Trophoblast cell (in vitro differentiated cells and primary cell): ENCODE measurements at regions not wholly inside any gene's neighbourhood (a gene's known extent, or its start where the extent isn't known, plus 50 kb on each side); places are given as distances from the start of the nearest gene placed in this dataset.

Source experiments
- DNase-seq, 2 donors: peaks; one replicate each; pipeline ENCODE4 v3.0.0-alpha.2; 2016
- H2AFZ ChIP-seq: 2 replicates; pipeline ENCODE4 v1.6.1; 2013; ENCODE audit warnings: low read length, moderate library complexity, mild to moderate bottlenecking; ENCODE audit not compliant: insufficient read depth, poor library complexity
- H2AK5ac ChIP-seq: 2 replicates; pipeline ENCODE4 v1.6.1; 2013; ENCODE audit warnings: mild to moderate bottlenecking, low read length
- H2BK120ac ChIP-seq: 2 replicates; pipeline ENCODE4 v1.6.1; 2013; ENCODE audit warnings: low read length, mild to moderate bottlenecking, moderate library complexity; ENCODE audit not compliant: insufficient read depth, poor library complexity
- H2BK12ac ChIP-seq: 2 replicates; pipeline ENCODE4 v1.6.1; 2013; ENCODE audit warnings: mild to moderate bottlenecking, low read length, moderate library complexity
- H2BK5ac ChIP-seq: 2 replicates; pipeline ENCODE4 v1.6.1; 2013; ENCODE audit warnings: low read length, low read depth, moderate library complexity, mild to moderate bottlenecking; ENCODE audit not compliant: poor library complexity
- H3K14ac ChIP-seq: 2 replicates; pipeline ENCODE4 v1.6.1; 2013; ENCODE audit warnings: mild to moderate bottlenecking, low read length
- H3K18ac ChIP-seq: 2 replicates; pipeline ENCODE4 v1.6.1; 2013; ENCODE audit warnings: mild to moderate bottlenecking, low read length
- H3K23ac ChIP-seq: 2 replicates; pipeline ENCODE4 v1.6.1; 2013; ENCODE audit warnings: low read length
- H3K27ac ChIP-seq: 2 replicates; pipeline ENCODE4 v1.5.1; 2013; ENCODE audit warnings: low read depth, mild to moderate bottlenecking, inconsistent platforms, low read length, moderate library complexity
- H3K27me3 ChIP-seq: 2 replicates; pipeline ENCODE4 v1.6.1; 2013; ENCODE audit warnings: inconsistent platforms, mild to moderate bottlenecking, low read length, moderate library complexity; ENCODE audit not compliant: insufficient read depth
- H3K36me3 ChIP-seq, 2 experiments: 1 replicate in 1 of 2; 2 replicates in 1 of 2; pipeline ENCODE4 v1.6.1; 2013; ENCODE audit warnings: low read length in 2 of 2, mild to moderate bottlenecking in 2 of 2, moderate library complexity in 1 of 2; ENCODE audit not compliant: insufficient read depth in 2 of 2, control insufficient read depth in 1 of 2
- H3K4ac ChIP-seq: 2 replicates; pipeline ENCODE4 v1.6.1; 2013; ENCODE audit warnings: low read depth, mild to moderate bottlenecking, low read length, moderate library complexity
- H3K4me1 ChIP-seq, 2 experiments: 1 replicate in 1 of 2; 2 replicates in 1 of 2; pipeline ENCODE4 v1.6.1; 2013; ENCODE audit warnings: low read length in 2 of 2, mild to moderate bottlenecking in 2 of 2, moderate library complexity in 1 of 2; ENCODE audit not compliant: insufficient read depth in 2 of 2, control insufficient read depth in 1 of 2
- H3K4me2 ChIP-seq: 2 replicates; pipeline ENCODE4 v1.6.1; 2013; ENCODE audit warnings: inconsistent platforms, mild to moderate bottlenecking, low read length, moderate library complexity
- H3K4me3 ChIP-seq: 2 replicates; pipeline ENCODE4 v1.5.1; 2013; ENCODE audit warnings: mild to moderate bottlenecking, low read depth, low read length, inconsistent platforms
- H3K79me1 ChIP-seq: one replicate; pipeline ENCODE4 v1.6.1; 2013; ENCODE audit warnings: low read length
- H3K79me2 ChIP-seq: 2 replicates; pipeline ENCODE4 v1.6.1; 2013; ENCODE audit warnings: low read length, mild to moderate bottlenecking; ENCODE audit not compliant: control insufficient read depth, insufficient read depth, poor library complexity
- H3K9ac ChIP-seq: 2 replicates; pipeline ENCODE4 v1.6.1; 2013; ENCODE audit warnings: mild to moderate bottlenecking, low read length
- H3K9me3 ChIP-seq: 2 replicates; pipeline ENCODE4 v1.6.1; 2013; ENCODE audit warnings: low read depth, mild to moderate bottlenecking, control low read depth, inconsistent platforms, low read length; ENCODE audit not compliant: insufficient read depth
- H4K12ac ChIP-seq: 2 replicates; pipeline ENCODE4 v1.6.1; 2013; ENCODE audit warnings: low read depth, mild to moderate bottlenecking, low read length, moderate library complexity
- H4K8ac ChIP-seq: 2 replicates; pipeline ENCODE4 v1.6.1; 2013; ENCODE audit warnings: low read depth, mild to moderate bottlenecking, low read length, moderate library complexity
- H4K91ac ChIP-seq: one replicate; pipeline ENCODE4 v1.6.1; 2013; ENCODE audit warnings: low read depth, mild to moderate bottlenecking, low read length, moderate library complexity
- WGBS: extraction: QIAGEN DNeasy Blood & Tissue Kit; methylation state at CpG from one replicate; pipeline ENCODE4 v1.1.7; 2013; ENCODE audit warnings: missing lambda C conversion rate; ENCODE audit not compliant: insufficient read length, insufficient coverage; ENCODE audit errors: extremely low coverage; 5-methylcytosine and 5-hydroxymethylcytosine counted together

- Histone ChIP-seq H3K4me1 (no peaks in the 10 kb centered on the region), H2AFZ (no peak overlapping the region), H3K4me2 (no peak overlapping the region), H3K9me3 (no peaks in the 10 kb centered on the region), H3K27ac (no peak overlapping the region), H3K9ac (no peak overlapping the region), H3K14ac (no peak overlapping the region), H2BK5ac (no peak overlapping the region), H2AK5ac (no peak overlapping the region), H3K4ac (no peak overlapping the region), H3K36me3 (no peaks in the 10 kb centered on the region), H3K79me2 (no peaks in the 10 kb centered on the region), H3K27me3 (no peaks in the 10 kb centered on the region), H2BK12ac (no peak overlapping the region), H4K8ac (no peak overlapping the region), H3K23ac (no peak overlapping the region), H3K18ac (no peak overlapping the region), H4K91ac (no peak overlapping the region), H2BK120ac (no peak overlapping the region), H3K79me1 (no peaks in the 10 kb centered on the region), H4K12ac (no peak overlapping the region), H3K4me3 (no peak overlapping the region)
- DNase-seq, result no peak
- WGBS, result no CpG with 5 or more reads among the region's 2 CpGs
These were observed 720.4 kb upstream of the GYPC start for GRCh38 chr2:125935559-125935958.

GRCh38 chr2:125942585-125943424 lies 713.2 kb upstream of the GYPC start:
- Histone ChIP-seq H2AK5ac (no peak overlapping the region), H2BK12ac (no peak overlapping the region), H3K27ac (no peak overlapping the region), H4K8ac (no peak overlapping the region), H4K91ac (no peak overlapping the region), H3K4me1 (no peaks in the 10 kb centered on the region), H4K12ac (no peak overlapping the region), H3K4me3 (no peak overlapping the region), H3K23ac (no peak overlapping the region), H3K4ac (no peak overlapping the region), H3K79me1 (no peaks in the 10 kb centered on the region), H3K9ac (no peak overlapping the region), H3K9me3 (peaks cover 11% of the 10 kb centered on the region), H3K4me2 (no peak overlapping the region), H2BK120ac (no peak overlapping the region), H3K36me3 (peaks cover 1 to 2% of the 10 kb centered on the region in 2 experiments), H3K27me3 (no peaks in the 10 kb centered on the region), H3K14ac (no peak overlapping the region), H3K18ac (no peak overlapping the region), H2BK5ac (no peak overlapping the region), H3K79me2 (no peaks in the 10 kb centered on the region), H2AFZ (no peak overlapping the region)
- WGBS, result no CpG with 5 or more reads among the region's 23 CpGs
- no peak for DNase-seq

- no peak overlapping the region for H2AFZ ChIP-seq
- no peak overlapping the region for H2BK120ac ChIP-seq
- no peak overlapping the region for H4K91ac ChIP-seq
- H3K14ac ChIP-seq, result no peak overlapping the region
- H3K4me3 ChIP-seq, result no peak overlapping the region
- no peak overlapping the region for H3K27ac ChIP-seq
- no peak overlapping the region for H2BK5ac ChIP-seq
- no peaks in the 10 kb centered on the region for H3K27me3 ChIP-seq
- no peak overlapping the region for H4K8ac ChIP-seq
- H3K9ac ChIP-seq, result no peak overlapping the region
- no peaks in the 10 kb centered on the region for H3K4me1 ChIP-seq
- H3K4me2 ChIP-seq, result no peak overlapping the region
- H3K23ac ChIP-seq, result no peak overlapping the region
- H2AK5ac ChIP-seq, result no peak overlapping the region
- H3K36me3 ChIP-seq, result no peaks in the 10 kb centered on the region
- WGBS, result no CpG with 5 or more reads among the region's 4 CpGs
- no peak overlapping the region for H3K18ac ChIP-seq
- H2BK12ac ChIP-seq, result no peak overlapping the region
- H3K79me1 ChIP-seq, result no peaks in the 10 kb centered on the region
- no peaks in the 10 kb centered on the region for H3K9me3 ChIP-seq
- peak in 1 of 2 donors; percentile 2 for DNase-seq
- H3K4ac ChIP-seq, result no peak overlapping the region
- H4K12ac ChIP-seq, result no peak overlapping the region
- H3K79me2 ChIP-seq, result no peaks in the 10 kb centered on the region
These were observed 696.9 kb upstream of the GYPC start for GRCh38 chr2:125959047-125959446.

- no peaks in the 10 kb centered on the region for H3K9me3 ChIP-seq
- H3K4me1 ChIP-seq, result no peaks in the 10 kb centered on the region
- no peak overlapping the region for H4K12ac ChIP-seq
- no peak for DNase-seq
- H2BK120ac ChIP-seq, result no peak overlapping the region
- no peak overlapping the region for H3K14ac ChIP-seq
- no CpG with 5 or more reads among the region's 1 CpG for WGBS
- no peak overlapping the region for H2BK12ac ChIP-seq
- H4K8ac ChIP-seq, result no peak overlapping the region
- H3K18ac ChIP-seq, result no peak overlapping the region
- no peak overlapping the region for H3K27ac ChIP-seq
- no peaks in the 10 kb centered on the region for H3K79me2 ChIP-seq
- no peak overlapping the region for H3K4ac ChIP-seq
- H3K23ac ChIP-seq, result peak overlapping the region; percentile 61
- H4K91ac ChIP-seq, result no peak overlapping the region
- H3K36me3 ChIP-seq, result no peaks in the 10 kb centered on the region
- no peak overlapping the region for H2AFZ ChIP-seq
- no peak overlapping the region for H2BK5ac ChIP-seq
- no peak overlapping the region for H2AK5ac ChIP-seq
- no peak overlapping the region for H3K4me2 ChIP-seq
- no peaks in the 10 kb centered on the region for H3K27me3 ChIP-seq
- H3K9ac ChIP-seq, result no peak overlapping the region
- no peaks in the 10 kb centered on the region for H3K79me1 ChIP-seq
- no peak overlapping the region for H3K4me3 ChIP-seq
These were observed 694.2 kb upstream of the GYPC start for GRCh38 chr2:125961739-125962138.
